K562 (cell line): ENCODE measurements at regions not wholly inside any gene's neighbourhood (a gene's known extent, or its start where the extent isn't known, plus 50 kb on each side); places are given as distances from the start of the nearest gene placed in this dataset.

ENCODE experiments used
- CREBBP ChIP-seq: IDR thresholded peaks from one replicate; pipeline ENCODE4 v1.6.1; 2012; ENCODE audit warnings: low read depth, mild to moderate bottlenecking, control low read depth, inconsistent platforms, low read length
- E2F3 ChIP-seq: fragments of 250-450 bp; sonication (Bioruptor Pico); IDR thresholded peaks from 2 replicates; pipeline ENCODE4 v1.4.0; 2020; ENCODE audit warnings: mild to moderate bottlenecking
- FOXA1 ChIP-seq: fragments of 450-650 bp; IDR thresholded peaks from 2 replicates; pipeline ENCODE4 v1.6.1; 2016; ENCODE audit warnings: mild to moderate bottlenecking, borderline replicate concordance
- FOXJ3 ChIP-seq: sonication (generic); formaldehyde crosslinking; IDR thresholded peaks from 2 replicates; pipeline ENCODE4 v1.4.0; 2020; ENCODE audit warnings: mild to moderate bottlenecking, missing genetic modification reagents
- GTF2F1 ChIP-seq: IDR thresholded peaks from 2 replicates; pipeline ENCODE4 v1.6.1; 2011; ENCODE audit warnings: low read depth, low read length, improper control_type of control experiment
- HBP1 ChIP-seq: fragments of 450-650 bp; formaldehyde crosslinking; IDR thresholded peaks from 2 replicates; pipeline ENCODE4 v1.4.0; 2022; ENCODE audit warnings: missing genetic modification characterization
- HNRNPUL1 ChIP-seq: fragments of 200-400 bp; formaldehyde crosslinking; IDR thresholded peaks from 2 replicates; pipeline ENCODE4 v1.6.1; 2017; ENCODE audit warnings: low read length
- MEF2D ChIP-seq: conservative IDR thresholded peaks from 2 replicates; pipeline ENCODE4 v1.6.1; 2016; ENCODE audit warnings: low read depth, missing genetic modification characterization, missing compliant biosample characterization
- MYBL2 ChIP-seq, 2 experiments: fragments of 450-650 bp in 1 of 2; sonication (generic) in 1 of 2; formaldehyde crosslinking in 1 of 2; IDR thresholded peaks; 2 replicates each; pipeline versions ENCODE4 v1.6.1 to v1.8.1; 2017 to 2022; ENCODE audit warnings: borderline replicate concordance in 1 of 2, inconsistent platforms in 1 of 2, low read depth in 1 of 2, mild to moderate bottlenecking in 1 of 2, missing genetic modification reagents in 1 of 2, moderate library complexity in 1 of 2
- NCOA1 ChIP-seq: fragments of 450-650 bp; IDR thresholded peaks from 2 replicates; pipeline ENCODE4 v1.6.1; 2016; ENCODE audit warnings: low read depth
- RBBP5 ChIP-seq: fragments of 200-600 bp; sonication (generic); IDR thresholded peaks from 2 replicates; pipeline ENCODE4 v1.6.1; 2012; ENCODE audit warnings: borderline replicate concordance, mild to moderate bottlenecking, low read length, control low read depth, inconsistent platforms; ENCODE audit not compliant: insufficient read depth, poor library complexity, severe bottlenecking
- RREB1 ChIP-seq: fragments of 250-450 bp; sonication (Bioruptor Pico); IDR thresholded peaks from 2 replicates; pipeline ENCODE4 v1.4.0; 2020
- RUNX1 ChIP-seq: sonication (generic); IDR thresholded peaks from 2 replicates; pipeline ENCODE4 v1.6.1; 2016; ENCODE audit warnings: antibody characterized with exemption, low read depth
- SMARCB1 ChIP-seq: IDR thresholded peaks from 2 replicates; pipeline ENCODE4 v1.6.1; 2011; ENCODE audit warnings: improper control_type of control experiment, low read depth; ENCODE audit not compliant: insufficient read length
- STAT5A ChIP-seq: IDR thresholded peaks from 2 replicates; pipeline ENCODE4 v1.6.1; 2012; ENCODE audit warnings: low read length, inconsistent platforms, borderline replicate concordance
- ZNF124 ChIP-seq: sonication (generic); formaldehyde crosslinking; IDR thresholded peaks from 2 replicates; pipeline ENCODE4 v1.8.1; 2022; ENCODE audit warnings: missing genetic modification reagents
- ZNF175 ChIP-seq: fragments of 200-800 bp; sonication (Bioruptor generic); IDR thresholded peaks from 2 replicates; pipeline ENCODE4 v1.6.1; 2016; ENCODE audit warnings: low read depth, mild to moderate bottlenecking, missing genetic modification characterization, missing compliant biosample characterization
- TF ChIP-seq, protein P1 (sequence below): sonication (generic); IDR thresholded peaks from 2 replicates; pipeline ENCODE4 v1.6.1; 2016
- TF ChIP-seq, protein P2 (sequence below): fragments of 250-450 bp; sonication (Bioruptor Pico); IDR thresholded peaks from 2 replicates; pipeline ENCODE4 v1.8.0; 2021; ENCODE audit warnings: borderline replicate concordance, mild to moderate bottlenecking, moderate library complexity; ENCODE audit not compliant: poor library complexity, severe bottlenecking

DNA sequence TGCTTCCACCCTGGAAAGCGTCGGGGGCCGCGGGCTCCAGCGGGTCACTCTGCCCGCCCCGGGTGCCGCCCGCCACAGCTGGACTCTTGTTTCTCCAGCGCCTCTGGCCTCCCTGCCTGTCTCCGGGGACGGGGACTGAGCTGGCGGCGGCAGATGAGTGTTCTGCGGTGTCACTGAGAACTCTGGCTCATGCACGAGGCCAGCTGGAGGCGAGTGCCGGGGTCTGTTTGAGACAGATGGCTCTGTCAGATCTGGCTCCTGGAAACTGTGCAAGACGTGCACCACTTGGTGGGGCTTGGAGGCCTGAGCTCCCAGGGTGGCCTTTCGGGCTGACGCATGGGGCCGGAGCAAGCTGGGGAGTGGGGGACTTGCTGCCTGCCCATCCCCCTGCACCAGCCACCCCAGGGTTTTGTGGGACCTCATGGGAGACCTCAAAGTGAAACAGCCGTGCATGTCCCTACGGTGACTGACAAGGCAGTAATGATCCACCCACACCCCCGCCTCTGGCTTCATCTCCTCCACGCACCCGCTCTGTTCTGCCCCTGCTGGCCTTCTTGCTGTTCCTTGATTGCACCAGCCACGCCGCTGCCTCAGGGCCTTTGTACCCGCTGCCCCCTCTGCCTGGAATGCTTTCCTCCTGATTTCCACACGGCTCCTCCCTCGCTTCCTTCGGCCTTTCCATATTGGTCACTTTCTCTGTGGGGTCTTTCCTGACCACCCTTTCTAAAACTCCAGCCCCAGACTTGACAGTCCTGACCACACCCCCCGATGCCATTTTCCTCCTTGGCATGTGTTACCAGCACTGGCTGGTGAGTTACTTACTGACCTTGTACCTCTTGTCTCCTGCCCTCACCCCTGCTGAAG, 174.9 kb upstream of the CIBAR2 start (continued):
- TF ChIP-seq FOXA1 (no peak), MEF2D (tag) (no peak), RUNX1 (no peak), SMARCB1 (no peak), MYBL2 (IDR thresholded peaks at IDR 0.05; ENCODE audit: low read depth) (no peak), MYBL2 (CRISPR knock-in tag; IDR thresholded peaks at IDR 0.05; ENCODE audit: borderline replicate concordance) (no peak), GTF2F1 (no peak), NCOA1 (no peak), CREBBP (no peak), HBP1 (no peak), ZNF175 (CRISPR knock-in tag) (no peak), RBBP5 (peak; percentile 57), FOXJ3 (CRISPR knock-in tag) (no peak), ZNF124 (CRISPR knock-in tag) (no peak), HNRNPUL1 (no peak), E2F3 (no peak), STAT5A (0 out of 2 replicates have a peak, but pooled peaks have one; percentile 24), RREB1 (CRISPR knock-in tag) (no peak)
- TF ChIP-seq, protein P1, sequence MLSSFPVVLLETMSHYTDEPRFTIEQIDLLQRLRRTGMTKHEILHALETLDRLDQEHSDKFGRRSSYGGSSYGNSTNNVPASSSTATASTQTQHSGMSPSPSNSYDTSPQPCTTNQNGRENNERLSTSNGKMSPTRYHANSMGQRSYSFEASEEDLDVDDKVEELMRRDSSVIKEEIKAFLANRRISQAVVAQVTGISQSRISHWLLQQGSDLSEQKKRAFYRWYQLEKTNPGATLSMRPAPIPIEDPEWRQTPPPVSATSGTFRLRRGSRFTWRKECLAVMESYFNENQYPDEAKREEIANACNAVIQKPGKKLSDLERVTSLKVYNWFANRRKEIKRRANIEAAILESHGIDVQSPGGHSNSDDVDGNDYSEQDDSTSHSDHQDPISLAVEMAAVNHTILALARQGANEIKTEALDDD, result no peak
- TF ChIP-seq, protein P2, sequence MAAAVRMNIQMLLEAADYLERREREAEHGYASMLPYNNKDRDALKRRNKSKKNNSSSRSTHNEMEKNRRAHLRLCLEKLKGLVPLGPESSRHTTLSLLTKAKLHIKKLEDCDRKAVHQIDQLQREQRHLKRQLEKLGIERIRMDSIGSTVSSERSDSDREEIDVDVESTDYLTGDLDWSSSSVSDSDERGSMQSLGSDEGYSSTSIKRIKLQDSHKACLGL (CRISPR knock-in tag), result no peak
